Endothelial cell of umbilical vein (primary cell): ENCODE measurements at regions not wholly inside any gene's neighbourhood (a gene's known extent, or its start where the extent isn't known, plus 50 kb on each side); places are given as distances from the start of the nearest gene placed in this dataset.

Experiments used
- BruUV-seq: library from RNA; stranded (reverse); fragments of 400-500 nt; replicated peaks from 2 replicates; lab custom pipeline; 2021; lab: Mats Ljungman, UMichigan
- CTCF ChIA-PET: fragments of 300-600, 350-600 bp; sonication (Branson Sonifier 250); formaldehyde crosslinking; loops from one replicate; lab custom pipeline; 2021; ENCODE audit warnings: antibody characterized with exemption, inconsistent platforms; lab: Charles Lee
- POLR2A ChIA-PET: fragments of 300-600, 350-600 bp; sonication (Branson Sonifier 250); formaldehyde crosslinking; loops from one replicate; lab custom pipeline; 2021; ENCODE audit warnings: antibody characterized with exemption, inconsistent platforms; lab: Charles Lee
- DNase-seq: peaks from one replicate; pipeline ENCODE4 v3.0.0-alpha.2; 2011; ENCODE audit warnings: low read depth, low spot score
- FAIRE-seq: peaks from 2 replicates; lab custom pipeline; 2011; peaks lifted over from hg19 to GRCh38; lab: Jason Lieb, UNC
- H2AFZ ChIP-seq: 2 replicates; pipeline ENCODE4 v1.6.0; 2012; ENCODE audit warnings: low read depth, low read length, control low read depth, inconsistent platforms
- H3K27ac ChIP-seq: 2 replicates; pipeline ENCODE4 v1.5.1; 2011; ENCODE audit warnings: low read depth, mild to moderate bottlenecking, control low read depth, low read length, moderate library complexity; ENCODE audit not compliant: insufficient read depth
- H3K27me3 ChIP-seq, 2 experiments: 2 replicates each; pipeline versions ENCODE4 v1.6.0 to v1.6.1; 2011; ENCODE audit warnings: low read length in 2 of 2, mixed read lengths in 1 of 2; ENCODE audit not compliant: control insufficient read depth in 2 of 2, insufficient read depth in 2 of 2
- H3K36me3 ChIP-seq, 2 experiments: 2 replicates in 1 of 2; 3 replicates in 1 of 2; pipeline ENCODE4 v1.5.1; 2011; ENCODE audit warnings: low read length in 2 of 2, mild to moderate bottlenecking in 1 of 2, moderate library complexity in 1 of 2; ENCODE audit not compliant: control insufficient read depth in 2 of 2, insufficient read depth in 2 of 2; ENCODE audit errors: extremely low read depth in 1 of 2
- H3K4me1 ChIP-seq: 3 replicates; pipeline ENCODE4 v1.5.1; 2011; ENCODE audit warnings: mild to moderate bottlenecking, low read length; ENCODE audit not compliant: control insufficient read depth, insufficient read depth; ENCODE audit errors: extremely low read depth
- H3K4me2 ChIP-seq: 2 replicates; pipeline ENCODE4 v1.6.1; 2011; ENCODE audit warnings: low read length, control low read depth, mixed read lengths; ENCODE audit not compliant: insufficient read depth
- H3K4me3 ChIP-seq, 3 experiments: fragments of 200-600 bp in 1 of 3; sonication (generic), shearing (Covaris generic) in 1 of 3; replicated peaks in 1 of 3; 2 replicates each; pipeline ENCODE4 v1.5.1; 2011 to 2016; ENCODE audit warnings: control low read depth in 3 of 3, low read length in 3 of 3, mild to moderate bottlenecking in 2 of 3, inconsistent platforms in 1 of 3, low read depth in 1 of 3, moderate library complexity in 1 of 3; ENCODE audit not compliant: insufficient read depth in 1 of 3
- H3K79me2 ChIP-seq: 2 replicates; pipeline ENCODE4 v1.6.0; 2012; ENCODE audit warnings: low read length, inconsistent platforms; ENCODE audit not compliant: control insufficient read depth, insufficient read depth
- H3K9ac ChIP-seq: replicated peaks from 2 replicates; pipeline ENCODE3; 2011; ENCODE audit warnings: low read length, control low read depth; ENCODE audit not compliant: insufficient read depth; ENCODE audit errors: extremely low read depth
- H3K9me1 ChIP-seq: replicated peaks from 3 replicates; pipeline ENCODE4 v1.6.0; 2011; ENCODE audit warnings: mild to moderate bottlenecking, low read length; ENCODE audit not compliant: control insufficient read depth, insufficient read depth; ENCODE audit errors: extremely low read depth
- H3K9me3 ChIP-seq: replicated peaks from 2 replicates; pipeline ENCODE4 v1.5.1; 2012; ENCODE audit warnings: low read length, inconsistent platforms; ENCODE audit not compliant: control insufficient read depth, insufficient read depth
- H4K20me1 ChIP-seq: replicated peaks from 2 replicates; pipeline ENCODE3; 2011; ENCODE audit warnings: mild to moderate bottlenecking, low read length; ENCODE audit not compliant: control insufficient read depth, insufficient read depth; ENCODE audit errors: extremely low read depth
- CTCF ChIP-seq, 2 donors: IDR thresholded peaks; 1 replicate in 1 of 2; 2 replicates in 1 of 2; pipeline ENCODE4 v1.5.1; 2011; ENCODE audit warnings: low read length in 2 of 2, mild to moderate bottlenecking in 2 of 2, moderate library complexity in 2 of 2, control low read depth in 1 of 2, inconsistent platforms in 1 of 2, low read depth in 1 of 2; ENCODE audit not compliant: insufficient read depth in 1 of 2; ENCODE audit errors: extremely low read depth in 1 of 2
- JUN ChIP-seq: IDR thresholded peaks from 2 replicates; pipeline ENCODE4 v1.6.1; 2011; ENCODE audit warnings: borderline replicate concordance, low read depth; ENCODE audit not compliant: insufficient read length, insufficient read depth
- MAX ChIP-seq: IDR thresholded peaks from 2 replicates; pipeline ENCODE4 v1.6.1; 2011; ENCODE audit not compliant: insufficient read depth, insufficient read length
- POLR2A ChIP-seq: IDR thresholded peaks from 2 replicates; pipeline ENCODE4 v1.6.1; 2012; ENCODE audit warnings: low read depth, mild to moderate bottlenecking, control low read depth, low read length
- POLR2AphosphoS5 ChIP-seq: IDR thresholded peaks from 2 replicates; pipeline ENCODE4 v1.6.1; 2012; ENCODE audit warnings: low read depth, mild to moderate bottlenecking, control low read depth, low read length, moderate library complexity; ENCODE audit not compliant: insufficient read depth
- dilution Hi-C: fragments of 300-500 bp; cut with MboI; formaldehyde crosslinking; loops from one replicate; pipeline ENCODE4 v1.15.0; 2019; ENCODE audit warnings: low sequenced_read_pairs; ENCODE audit not compliant: extremely low pct_ligation_motif_present
- intact Hi-C: fragments of 100-400 bp; cut with micrococcal nuclease; formaldehyde crosslinking; loops from one replicate; pipeline ENCODE4 v1.10.0; 2022

GRCh38 chr1:79155991-79156390, 149.5 kb upstream of the ADGRL4 start:
- Histone ChIP-seq H4K20me1 (no peaks in the 10 kb centered on the region), H3K9me1 (no peaks in the 10 kb centered on the region), H3K9me3 (no peaks in the 10 kb centered on the region), H3K27me3 (no peaks in the 10 kb centered on the region), H3K4me2 (no peak overlapping the region), H3K27ac (no peak overlapping the region), H3K4me3 (no peak overlapping the region), H3K4me1 (peaks cover 17% of the 10 kb centered on the region), H3K9ac (no peak overlapping the region), H2AFZ (no peak overlapping the region), H3K36me3 (no peaks in the 10 kb centered on the region), H3K79me2 (no peaks in the 10 kb centered on the region)
- POLR2A ChIA-PET = no interaction called here
- no peak for DNase-seq
- no peak for FAIRE-seq
- dilution Hi-C loops = no loop called here
- TF ChIP-seq POLR2A (no peak), POLR2AphosphoS5 (no peak), MAX (no peak), CTCF (IDR thresholded peaks at IDR 0.05; ENCODE audit: extremely low read depth in 1 of 2, insufficient read depth in 1 of 2, low read depth in 1 of 2, low read length in 2 of 2) (no peak), JUN (no peak)
- CTCF ChIA-PET = no interaction called here
- BruUV-seq = no TSS peak
- intact Hi-C loops = no loop called here
